Astrocyte of the cerebellum (primary cell): ENCODE measurements at regions not wholly inside any gene's neighbourhood (a gene's known extent, or its start where the extent isn't known, plus 50 kb on each side); places are given as distances from the start of the nearest gene placed in this dataset.

ENCODE experiments used
- DNase-seq: peaks from one replicate; pipeline ENCODE4 v3.0.0-alpha.2; 2011; ENCODE audit warnings: low read depth
- H3K4me3 ChIP-seq: 2 replicates; pipeline ENCODE4 v1.5.1; 2011; ENCODE audit warnings: mild to moderate bottlenecking, low read depth, low read length, moderate library complexity
- in situ Hi-C: cut with HindIII; loops from 2 replicates; pipeline ENCODE4 v1.10.0; 2017; ENCODE audit warnings: low sequenced_read_pairs
- TF ChIP-seq, protein P1 (sequence below): IDR thresholded peaks from 2 replicates; pipeline ENCODE4 v1.5.1; 2012; ENCODE audit warnings: low read length, low read depth, moderate library complexity, mild to moderate bottlenecking; ENCODE audit errors: missing control alignments

DNA sequence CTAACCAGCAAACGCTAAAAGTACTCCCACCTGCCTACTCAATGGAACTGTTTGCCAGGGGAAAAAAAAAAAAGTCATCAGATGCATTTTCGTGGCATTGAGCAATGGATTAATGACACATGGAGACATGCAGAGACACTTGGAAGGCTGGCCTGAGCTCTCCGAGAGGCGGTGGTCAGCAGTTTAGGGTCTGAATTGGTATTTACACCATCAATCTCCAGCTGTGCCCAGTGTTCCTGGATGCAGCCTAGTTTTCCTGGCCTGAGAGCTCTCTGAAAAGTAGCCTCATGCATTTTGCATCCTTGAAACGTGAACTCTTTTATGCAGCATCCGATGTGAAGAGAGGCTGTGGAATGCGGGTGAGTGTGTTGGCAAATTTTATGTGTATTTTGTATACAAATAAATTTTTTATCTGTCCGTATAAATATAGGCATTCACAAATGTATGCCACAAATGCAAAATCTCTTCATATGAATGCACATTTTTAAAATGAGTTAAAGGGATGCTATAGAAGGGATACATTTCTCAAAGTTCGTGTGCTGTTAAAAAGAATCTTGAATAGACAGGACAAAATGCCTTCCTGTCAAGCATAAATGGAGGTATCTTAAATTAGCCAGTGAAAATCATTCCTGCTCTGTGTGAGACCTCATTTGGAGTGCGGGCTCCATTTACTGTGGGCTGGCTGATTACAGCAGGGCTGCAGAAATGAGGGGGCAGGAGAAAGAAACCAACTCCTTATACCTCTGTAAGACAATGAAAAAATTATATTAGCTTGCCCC, 137.7 kb upstream of the PFKP start:
- H3K4me3 ChIP-seq: no peak overlapping the region
- DNase-seq: no peak
- in situ Hi-C loops: no loop called here
- TF ChIP-seq, protein P1, sequence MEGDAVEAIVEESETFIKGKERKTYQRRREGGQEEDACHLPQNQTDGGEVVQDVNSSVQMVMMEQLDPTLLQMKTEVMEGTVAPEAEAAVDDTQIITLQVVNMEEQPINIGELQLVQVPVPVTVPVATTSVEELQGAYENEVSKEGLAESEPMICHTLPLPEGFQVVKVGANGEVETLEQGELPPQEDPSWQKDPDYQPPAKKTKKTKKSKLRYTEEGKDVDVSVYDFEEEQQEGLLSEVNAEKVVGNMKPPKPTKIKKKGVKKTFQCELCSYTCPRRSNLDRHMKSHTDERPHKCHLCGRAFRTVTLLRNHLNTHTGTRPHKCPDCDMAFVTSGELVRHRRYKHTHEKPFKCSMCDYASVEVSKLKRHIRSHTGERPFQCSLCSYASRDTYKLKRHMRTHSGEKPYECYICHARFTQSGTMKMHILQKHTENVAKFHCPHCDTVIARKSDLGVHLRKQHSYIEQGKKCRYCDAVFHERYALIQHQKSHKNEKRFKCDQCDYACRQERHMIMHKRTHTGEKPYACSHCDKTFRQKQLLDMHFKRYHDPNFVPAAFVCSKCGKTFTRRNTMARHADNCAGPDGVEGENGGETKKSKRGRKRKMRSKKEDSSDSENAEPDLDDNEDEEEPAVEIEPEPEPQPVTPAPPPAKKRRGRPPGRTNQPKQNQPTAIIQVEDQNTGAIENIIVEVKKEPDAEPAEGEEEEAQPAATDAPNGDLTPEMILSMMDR: no peak

DNA sequence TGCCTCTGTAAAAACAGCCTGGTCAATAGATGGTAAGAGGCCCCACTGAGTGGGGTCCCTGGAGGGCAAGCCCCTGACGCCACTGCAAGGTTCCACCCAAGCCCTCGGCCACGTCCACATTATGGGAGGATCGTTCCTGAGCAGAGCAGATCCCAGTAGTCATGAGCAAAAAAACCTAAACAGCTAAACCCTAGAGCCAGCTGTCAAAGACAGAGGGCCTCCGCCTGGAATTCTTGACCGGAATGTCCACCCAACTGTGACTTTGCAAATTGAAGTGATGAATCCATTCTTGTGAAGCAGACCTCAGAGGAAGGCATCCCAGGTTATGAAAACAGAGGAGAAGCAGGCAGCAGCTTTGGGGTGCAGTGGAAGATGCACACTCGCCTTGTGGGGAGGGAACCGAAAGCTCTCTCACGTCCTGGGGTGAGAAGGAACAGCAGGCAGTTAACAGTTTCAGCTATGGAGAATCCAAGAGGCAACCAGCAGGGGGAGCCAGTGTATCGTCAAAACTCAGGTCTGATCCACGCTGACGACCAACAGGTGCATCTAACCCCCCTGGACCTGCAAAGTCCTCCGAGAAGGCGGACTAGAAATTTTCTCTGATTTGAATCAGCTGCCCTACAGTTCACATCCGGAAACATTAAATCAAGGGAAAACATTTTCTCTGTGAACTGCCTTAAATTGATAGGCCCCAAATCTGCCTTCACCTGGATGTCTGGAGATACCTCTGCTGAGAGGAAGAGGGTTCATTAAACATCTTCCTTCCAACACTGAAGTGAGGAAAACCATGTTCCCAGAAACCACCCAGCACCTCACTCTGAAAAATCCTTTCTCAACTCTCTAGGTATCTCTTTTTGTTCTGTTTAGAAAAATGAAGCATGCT, 139.1 kb upstream of the PFKP start:
- in situ Hi-C loops: no loop called here
- TF ChIP-seq, protein P1: peak; percentile 80
- DNase-seq: peak; percentile 37
- H3K4me3 ChIP-seq: no peak overlapping the region

DNA sequence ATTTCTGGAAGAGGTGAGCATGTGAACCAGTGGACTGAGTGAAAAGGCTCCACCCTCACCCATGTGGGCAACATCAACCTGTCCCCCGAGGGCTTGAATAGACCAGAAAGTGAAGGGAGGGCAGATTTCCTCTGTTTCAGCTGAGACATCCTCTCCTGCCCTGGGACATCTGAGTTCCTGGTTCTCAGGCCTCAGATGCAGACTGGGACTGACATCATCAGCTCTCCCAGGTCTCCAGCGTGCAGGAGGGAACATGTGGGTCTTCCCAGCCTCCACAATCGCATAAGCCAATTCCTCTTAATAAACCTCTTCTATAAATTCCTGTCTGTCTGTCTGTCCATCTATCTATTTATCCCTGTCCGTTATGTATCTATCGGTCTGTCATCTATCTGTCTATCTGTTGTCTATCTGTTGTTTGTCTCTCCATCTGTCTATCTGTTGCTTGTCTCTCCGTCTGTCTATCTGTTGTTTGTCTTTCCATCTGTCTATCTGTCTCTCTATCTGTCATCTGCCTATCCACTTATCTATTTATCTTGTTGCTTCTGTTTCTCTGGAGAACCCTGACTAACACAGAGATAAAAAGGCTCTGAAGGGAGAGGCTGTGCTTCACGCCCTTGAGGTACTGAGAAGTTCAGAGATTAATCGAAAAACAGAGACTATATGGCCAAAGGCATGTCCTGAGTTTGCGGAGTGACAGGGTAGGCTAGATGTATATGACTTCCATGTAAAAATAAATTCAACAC, 140.3 kb upstream of the PFKP start:
- DNase-seq: no peak
- H3K4me3 ChIP-seq: no peak overlapping the region
- in situ Hi-C loops: no loop called here
- TF ChIP-seq, protein P1: no peak

DNA sequence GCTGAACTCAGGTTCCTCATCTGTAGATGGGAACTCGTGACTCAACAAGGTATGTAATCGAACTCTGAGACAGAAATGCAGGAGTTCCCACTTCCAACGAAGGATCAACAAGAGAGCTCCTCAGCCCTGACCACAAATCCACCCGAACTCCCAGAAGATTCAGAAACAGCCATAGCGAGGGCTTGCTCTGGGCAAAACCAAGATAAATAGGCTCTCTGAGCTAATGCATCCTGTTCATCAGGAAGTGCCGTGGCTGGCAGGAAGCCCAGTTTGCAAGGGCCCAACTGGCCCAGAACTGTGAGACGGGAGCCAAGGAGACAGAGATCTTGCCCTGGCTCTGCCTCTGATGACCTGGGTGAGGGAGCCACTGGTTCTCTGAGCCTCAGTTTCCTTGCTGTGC, 141.7 kb upstream of the PFKP start:
- peak; percentile 39 for DNase-seq
- in situ Hi-C loops: no loop called here
- H3K4me3 ChIP-seq: no peak overlapping the region
- TF ChIP-seq, protein P1: no peak

DNA sequence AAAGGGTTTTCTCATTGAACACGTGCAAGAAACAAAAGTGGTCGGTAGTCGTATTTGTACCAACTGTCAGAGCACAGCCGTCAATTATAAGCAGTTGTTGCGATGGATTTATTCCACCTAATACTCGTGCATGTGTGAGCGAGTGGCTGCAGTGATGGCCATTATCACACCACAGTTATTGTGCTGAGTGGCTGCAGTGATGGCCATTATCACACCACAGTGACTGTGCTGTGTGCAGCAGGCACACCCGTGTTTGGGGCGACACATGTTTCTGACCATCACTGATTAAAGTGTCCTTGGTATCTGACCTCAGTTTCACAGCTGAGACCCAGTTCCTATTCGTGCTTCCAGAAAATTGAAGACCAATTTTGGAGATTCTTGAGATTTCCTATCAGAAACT, 142.9 kb upstream of the PFKP start:
- TF ChIP-seq, protein P1: no peak
- H3K4me3 ChIP-seq: no peak overlapping the region
- in situ Hi-C loops: no loop called here
- no peak for DNase-seq
